Activated CD4-positive, alpha-beta T cell treated with anti-CD3 and anti-CD28 coated beads, Interleukin-2, amount 50 U/mL, for 1 hour (primary cell): ENCODE measurements at regions not wholly inside any gene's neighbourhood (a gene's known extent, or its start where the extent isn't known, plus 50 kb on each side); places are given as distances from the start of the nearest gene placed in this dataset.

Source experiments
- DNase-seq: peaks from one replicate; pipeline ENCODE4 v3.0.0-alpha.2; 2020

GRCh38 chr10:88023676-88024075 lies 160.3 kb downstream of the PTEN start:
- no peak for DNase-seq

GRCh38 chr10:88026031-88026430 lies 162.6 kb downstream of the PTEN start:
- no peak for DNase-seq

GRCh38 chr10:88027570-88027969 lies 164.1 kb downstream of the PTEN start:
- no peak for DNase-seq

GRCh38 chr10:88028072-88028471 lies 164.6 kb downstream of the PTEN start:
- no peak for DNase-seq

GRCh38 chr10:88028654-88029053 lies 165.2 kb downstream of the PTEN start:
- no peak for DNase-seq

- DNase-seq: no peak
Observed at GRCh38 chr10:88032566-88032965, 169.1 kb downstream of the PTEN start.

GRCh38 chr10:88033385-88033784 lies 170.0 kb downstream of the PTEN start:
- DNase-seq: no peak

GRCh38 chr10:88033793-88034192 lies 170.4 kb downstream of the PTEN start:
- DNase-seq: no peak

GRCh38 chr10:88036126-88036525 lies 172.7 kb downstream of the PTEN start:
- DNase-seq: no peak

- no peak for DNase-seq
Observed at GRCh38 chr10:88037623-88038022, 174.2 kb downstream of the PTEN start.

- DNase-seq: no peak
Observed at GRCh38 chr10:88038268-88038667, 174.8 kb downstream of the PTEN start.

- no peak for DNase-seq
Observed at GRCh38 chr10:88039496-88040200, 176.2 kb downstream of the PTEN start.

GRCh38 chr10:88041243-88042159 lies 178.1 kb downstream of the PTEN start:
- no peak for DNase-seq

- no peak for DNase-seq
Observed at GRCh38 chr10:88042160-88043100, 179.0 kb downstream of the PTEN start.

- no peak for DNase-seq
Observed at GRCh38 chr10:88045096-88045495, 181.7 kb downstream of the PTEN start.

- DNase-seq: no peak
Observed at GRCh38 chr10:88045656-88046415, 182.4 kb downstream of the PTEN start.

GRCh38 chr10:88047579-88047978 lies 184.2 kb downstream of the PTEN start:
- DNase-seq: no peak

- no peak for DNase-seq
Observed at GRCh38 chr10:88048312-88048711, 184.9 kb downstream of the PTEN start.

- DNase-seq: no peak
Observed at GRCh38 chr10:88049204-88049603, 185.8 kb downstream of the PTEN start.

GRCh38 chr10:88057720-88058119 lies 194.3 kb downstream of the PTEN start:
- no peak for DNase-seq

- DNase-seq: no peak
Observed at GRCh38 chr10:88058750-88059149, 195.3 kb downstream of the PTEN start.

GRCh38 chr10:88059190-88059589 lies 195.8 kb downstream of the PTEN start:
- no peak for DNase-seq
